Epithelial cell of proximal tubule (primary cell): ENCODE measurements at regions not wholly inside any gene's neighbourhood (a gene's known extent, or its start where the extent isn't known, plus 50 kb on each side); places are given as distances from the start of the nearest gene placed in this dataset.

Source experiments
- DNase-seq: peaks from one replicate; pipeline ENCODE4 v3.0.0-alpha.2; 2011; ENCODE audit warnings: low read depth
- H3K4me3 ChIP-seq: 2 replicates; pipeline ENCODE4 v1.5.1; 2011; ENCODE audit warnings: low read depth, mild to moderate bottlenecking, low read length
- TF ChIP-seq, protein P1 (sequence below): conservative IDR thresholded peaks from 2 replicates; pipeline ENCODE4 v1.5.1; 2012; ENCODE audit warnings: low read depth, mild to moderate bottlenecking, low read length

DNA sequence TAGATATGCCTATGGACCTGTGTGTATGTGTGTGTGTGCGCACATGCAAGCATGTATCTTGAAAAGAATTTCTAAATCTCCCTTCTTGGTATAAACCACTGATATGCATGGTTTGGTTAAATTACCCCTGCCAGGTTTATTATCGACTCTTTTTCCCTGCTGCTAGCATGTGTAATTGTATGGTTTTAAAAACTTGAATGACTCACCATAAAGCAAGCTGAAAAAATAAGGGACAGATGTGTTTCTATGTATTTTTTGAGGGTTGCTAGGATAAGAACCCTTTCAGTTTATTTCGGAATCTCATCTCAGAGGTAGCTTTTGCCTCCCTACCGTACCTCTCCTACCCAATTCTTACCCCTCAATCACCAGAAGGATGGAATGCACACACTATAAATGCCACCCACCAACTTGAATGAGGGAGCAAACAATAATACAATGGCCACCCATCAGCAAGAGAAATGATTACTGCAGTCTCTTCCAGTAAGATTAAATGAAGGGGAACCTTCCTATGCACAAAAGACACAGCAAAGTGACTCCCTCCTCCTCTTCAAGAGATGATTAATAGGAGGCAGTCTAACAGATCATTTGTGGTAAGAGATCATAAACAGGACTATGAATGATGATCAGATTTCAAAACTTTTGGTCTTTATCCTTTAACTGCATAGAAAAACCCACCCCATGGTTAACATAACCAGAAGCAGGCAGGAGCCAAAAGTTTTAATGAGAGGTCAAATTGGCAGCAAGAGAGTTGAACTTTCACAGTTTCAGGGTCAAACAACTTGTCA lies 357.2 kb downstream of the SATB2 start:
- H3K4me3 ChIP-seq = no peak overlapping the region
- no peak for DNase-seq
- TF ChIP-seq, protein P1, sequence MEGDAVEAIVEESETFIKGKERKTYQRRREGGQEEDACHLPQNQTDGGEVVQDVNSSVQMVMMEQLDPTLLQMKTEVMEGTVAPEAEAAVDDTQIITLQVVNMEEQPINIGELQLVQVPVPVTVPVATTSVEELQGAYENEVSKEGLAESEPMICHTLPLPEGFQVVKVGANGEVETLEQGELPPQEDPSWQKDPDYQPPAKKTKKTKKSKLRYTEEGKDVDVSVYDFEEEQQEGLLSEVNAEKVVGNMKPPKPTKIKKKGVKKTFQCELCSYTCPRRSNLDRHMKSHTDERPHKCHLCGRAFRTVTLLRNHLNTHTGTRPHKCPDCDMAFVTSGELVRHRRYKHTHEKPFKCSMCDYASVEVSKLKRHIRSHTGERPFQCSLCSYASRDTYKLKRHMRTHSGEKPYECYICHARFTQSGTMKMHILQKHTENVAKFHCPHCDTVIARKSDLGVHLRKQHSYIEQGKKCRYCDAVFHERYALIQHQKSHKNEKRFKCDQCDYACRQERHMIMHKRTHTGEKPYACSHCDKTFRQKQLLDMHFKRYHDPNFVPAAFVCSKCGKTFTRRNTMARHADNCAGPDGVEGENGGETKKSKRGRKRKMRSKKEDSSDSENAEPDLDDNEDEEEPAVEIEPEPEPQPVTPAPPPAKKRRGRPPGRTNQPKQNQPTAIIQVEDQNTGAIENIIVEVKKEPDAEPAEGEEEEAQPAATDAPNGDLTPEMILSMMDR = no peak

DNA sequence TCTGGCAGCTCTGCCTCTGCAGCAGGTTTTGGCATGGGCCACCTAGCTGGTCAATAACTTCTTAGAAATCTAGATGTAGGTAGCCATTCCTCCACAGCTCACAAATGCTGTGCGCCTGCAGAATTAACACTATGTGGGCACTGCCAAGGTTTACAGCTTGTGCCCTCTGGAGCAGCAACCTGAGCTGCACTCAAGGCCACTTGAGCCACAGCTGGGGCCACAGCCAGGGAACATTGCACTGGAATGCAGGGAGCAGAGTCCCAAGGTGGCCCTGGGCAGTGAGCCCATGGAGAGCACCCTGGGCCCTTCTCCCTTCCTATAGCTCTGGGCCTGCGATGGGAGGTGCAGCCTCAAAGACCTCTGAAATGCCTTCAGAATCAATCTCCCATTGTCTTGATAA lies 365.3 kb downstream of the SATB2 start:
- no peak for DNase-seq
- no peak overlapping the region for H3K4me3 ChIP-seq
- TF ChIP-seq, protein P1 = no peak

DNA sequence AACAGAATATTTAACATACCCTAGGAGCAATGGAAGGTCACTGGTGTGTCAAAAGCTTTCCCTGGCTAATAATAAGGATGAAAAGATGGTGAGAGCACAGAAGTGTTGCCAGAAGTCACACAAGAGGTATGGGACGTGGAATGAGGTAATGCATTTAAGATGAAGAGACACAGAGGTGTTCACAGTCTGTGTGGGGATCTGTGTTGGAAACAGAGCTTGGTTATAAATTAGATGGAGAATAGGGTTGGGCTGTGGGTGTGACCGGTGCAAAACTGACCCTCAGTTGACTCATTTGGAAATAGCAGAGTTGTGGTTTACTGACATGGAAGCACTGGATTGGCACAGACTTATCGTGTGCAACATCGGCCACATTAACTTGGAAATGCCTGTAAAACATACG lies 372.5 kb downstream of the SATB2 start:
- DNase-seq = no peak
- no peak overlapping the region for H3K4me3 ChIP-seq
- TF ChIP-seq, protein P1 = no peak

DNA sequence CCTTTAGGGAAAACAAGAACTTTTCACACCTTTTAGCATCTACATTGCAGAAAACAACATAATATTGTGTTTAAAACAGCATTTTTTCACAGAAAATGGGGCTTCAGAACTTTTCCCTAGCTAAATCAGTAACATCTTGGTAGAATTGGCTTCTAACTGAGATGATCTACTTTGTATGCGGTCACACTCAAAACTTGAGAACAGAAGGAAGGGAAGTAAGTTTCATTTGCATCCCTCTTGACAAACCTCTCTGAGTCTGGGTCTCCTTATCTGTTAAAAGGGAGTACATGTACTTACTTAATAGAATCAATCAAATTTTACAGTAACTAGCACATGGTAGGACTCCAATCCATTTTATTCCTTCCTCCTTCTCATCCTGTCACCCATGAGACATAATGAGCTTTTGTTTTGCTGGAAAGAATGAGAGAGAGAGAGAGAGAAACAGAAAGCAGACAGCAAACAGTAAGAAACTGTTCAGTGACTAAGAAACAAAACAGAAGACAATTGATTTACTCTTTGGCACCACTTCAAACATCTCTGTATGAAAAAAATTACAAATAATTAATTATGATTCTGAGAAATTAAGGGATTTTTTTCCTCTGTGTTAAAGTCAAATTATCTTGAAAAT lies 387.3 kb downstream of the SATB2 start:
- no peak for DNase-seq
- TF ChIP-seq, protein P1 = no peak
- no peak overlapping the region for H3K4me3 ChIP-seq

DNA sequence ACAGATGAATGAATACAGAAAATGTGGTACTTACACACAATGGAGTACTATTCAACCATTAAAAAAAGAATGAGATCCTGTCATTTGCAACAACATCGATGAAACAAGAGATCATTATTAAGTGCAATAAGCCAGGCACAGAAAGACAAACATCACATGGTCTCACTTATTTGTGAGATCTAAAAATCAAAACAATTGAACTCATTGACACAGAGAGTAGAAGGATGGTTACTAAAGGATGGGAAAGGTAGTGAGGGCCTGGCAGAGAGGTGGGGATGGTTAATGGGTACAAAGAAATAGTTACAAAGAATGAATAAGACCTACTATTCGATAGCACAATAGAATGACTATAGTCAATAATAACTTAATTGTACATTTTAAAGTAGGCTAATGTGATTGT lies 393.5 kb downstream of the SATB2 start:
- TF ChIP-seq, protein P1 = no peak

DNA sequence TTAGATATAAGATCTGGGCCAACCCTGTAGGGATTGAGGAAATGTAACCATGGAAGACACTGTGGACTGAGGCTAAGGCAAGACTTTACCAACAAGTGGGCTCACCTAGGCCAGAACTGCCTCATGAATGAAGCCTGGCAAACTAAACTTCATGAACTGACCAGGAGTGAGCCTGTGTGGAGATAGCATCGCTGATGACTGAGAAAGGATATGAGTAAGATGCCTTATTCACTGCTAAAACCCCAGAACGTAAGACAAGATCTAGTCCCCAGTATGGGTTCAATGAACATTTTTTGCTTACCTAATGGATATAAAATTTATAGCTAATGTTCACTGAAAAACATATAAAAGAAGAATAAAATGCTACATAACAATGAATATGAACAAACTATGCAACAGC lies 399.8 kb downstream of the SATB2 start:
- TF ChIP-seq, protein P1 = no peak
- DNase-seq = no peak
- no peak overlapping the region for H3K4me3 ChIP-seq

More for the DNA sequence above, 393.5 kb downstream of the SATB2 start:
- no peak for DNase-seq
- H3K4me3 ChIP-seq = no peak overlapping the region

DNA sequence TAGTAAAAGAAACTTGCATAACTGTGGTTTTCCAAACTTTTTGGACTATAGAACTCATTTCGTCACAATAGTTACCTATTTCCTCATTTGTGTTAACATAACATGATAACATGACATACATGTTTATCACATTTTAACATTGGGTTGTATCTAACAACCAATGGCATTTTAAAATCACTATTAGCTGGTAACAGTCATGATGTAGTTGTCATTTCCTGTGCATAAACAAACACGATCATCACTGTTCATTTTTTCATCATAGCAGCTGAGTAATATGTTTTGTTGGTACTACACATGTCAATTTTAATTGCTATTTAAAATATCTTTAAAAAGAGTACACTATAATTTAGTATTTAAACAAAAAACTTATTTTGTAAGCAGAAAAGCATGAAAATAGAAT lies 402.4 kb downstream of the SATB2 start:
- no peak overlapping the region for H3K4me3 ChIP-seq
- TF ChIP-seq, protein P1 = no peak
- DNase-seq = no peak
